GM21619 (cell line): ENCODE measurements at regions not wholly inside any gene's neighbourhood (a gene's known extent, or its start where the extent isn't known, plus 50 kb on each side); places are given as distances from the start of the nearest gene placed in this dataset.

Experiments used
- ATAC-seq: cut with Tn5 transposase; IDR thresholded peaks from one replicate; pipeline ENCODE4 v1.9.1; 2021; ENCODE audit not compliant: unreplicated experiment

DNA sequence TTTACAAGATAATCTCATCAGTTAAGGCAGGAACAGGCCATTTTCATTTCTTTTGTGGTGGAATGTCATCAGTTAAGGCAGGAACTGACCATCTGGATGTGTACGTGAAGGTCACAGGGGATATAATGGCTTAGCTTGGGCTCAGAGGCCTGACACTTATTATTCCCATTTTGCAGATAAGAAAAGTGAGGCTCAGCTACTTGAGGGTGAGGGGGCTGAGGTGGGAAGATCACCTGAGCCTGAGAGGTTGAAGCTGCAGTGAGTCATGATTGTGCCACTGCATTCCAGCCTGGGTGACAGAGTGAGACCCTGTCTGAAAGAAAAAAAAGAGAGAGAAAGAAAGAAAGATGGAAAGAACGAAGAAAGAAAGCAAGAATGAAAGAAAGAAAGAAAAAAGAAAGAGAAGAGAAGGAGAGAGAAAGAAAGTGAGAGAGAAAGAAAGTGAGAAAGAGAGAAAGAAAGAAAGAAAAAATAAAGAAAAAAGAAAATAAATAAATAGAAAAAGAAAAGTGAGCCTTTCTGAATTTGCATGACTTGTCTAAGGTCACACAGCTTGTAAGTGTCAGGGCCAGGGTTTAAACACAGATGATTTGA is 142.0 kb downstream of the TMEM30B start:
- ATAC-seq, result no peak

DNA sequence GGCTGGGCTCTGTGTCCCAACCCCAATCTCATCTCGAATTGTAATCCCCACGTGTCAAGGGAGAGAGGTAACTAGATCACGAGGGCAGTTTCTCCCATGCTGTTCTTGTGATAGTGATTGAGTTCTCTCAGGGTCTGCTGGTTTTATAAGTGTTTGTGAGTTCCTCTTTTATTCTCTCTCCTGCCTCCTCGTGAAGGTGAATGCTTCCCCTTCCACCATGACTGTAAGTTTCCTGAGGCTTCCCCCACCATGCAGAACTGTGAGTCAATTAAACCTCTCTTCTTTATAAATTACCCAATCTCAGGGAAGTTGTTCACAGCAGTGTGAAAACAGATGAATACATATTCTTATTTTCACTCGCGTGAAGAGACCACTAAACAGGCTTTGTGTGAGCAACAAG is 148.2 kb downstream of the TMEM30B start:
- ATAC-seq, result no peak

DNA sequence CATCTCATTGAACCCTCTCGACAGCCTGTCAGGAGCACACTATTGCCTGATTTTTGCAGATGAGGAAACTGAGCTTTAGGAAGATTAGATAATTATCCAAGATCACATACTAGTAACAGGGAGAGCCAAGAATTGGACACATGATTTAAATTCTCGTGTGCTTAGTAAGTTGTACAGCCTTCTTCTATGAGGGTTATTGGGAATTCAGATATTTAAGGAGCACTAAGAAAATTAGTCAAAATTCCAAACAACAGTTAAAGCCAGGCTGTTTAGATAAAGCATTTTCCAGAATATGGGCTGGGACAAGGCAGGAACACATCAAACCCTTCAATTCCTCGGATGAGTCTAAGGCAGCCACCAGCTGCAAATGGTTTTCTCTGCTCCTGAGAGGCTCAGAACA is 148.8 kb downstream of the TMEM30B start:
- ATAC-seq, result no peak

DNA sequence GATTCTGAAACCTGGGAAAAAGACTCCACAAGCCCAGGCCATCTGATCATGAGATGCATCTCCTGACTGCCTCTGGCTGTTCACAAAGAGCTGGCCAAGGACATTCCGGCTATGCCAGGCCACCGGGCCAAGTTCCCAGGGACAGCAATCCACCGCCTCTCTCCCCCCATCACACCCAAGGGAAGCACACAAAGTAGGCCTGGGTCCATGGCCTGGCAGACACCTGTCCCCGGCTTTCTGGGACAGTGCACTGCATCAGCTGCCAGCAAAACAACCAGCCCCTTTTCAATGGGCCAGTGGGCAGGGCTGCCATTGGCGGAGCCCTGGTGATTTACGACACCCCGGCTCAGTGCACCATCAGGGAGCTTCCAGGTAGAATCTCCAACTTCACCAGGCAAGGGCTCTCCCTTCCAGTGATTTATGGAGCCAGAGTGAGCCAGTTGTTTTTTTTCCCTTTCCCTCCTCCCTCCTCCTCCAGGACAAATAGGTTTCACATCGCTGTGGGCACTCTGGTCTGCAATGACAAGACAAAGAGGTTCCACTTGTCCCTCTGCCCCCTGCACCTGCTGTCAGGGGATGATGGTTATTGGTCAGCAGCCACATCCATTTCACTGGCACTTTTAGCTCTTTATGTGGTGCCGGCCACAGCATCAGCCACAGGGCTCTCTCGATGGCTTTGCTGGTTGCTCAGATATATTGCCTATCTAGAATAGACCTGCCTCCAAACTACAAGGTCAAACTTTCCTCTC is 149.6 kb downstream of the SLC38A6 start:
- ATAC-seq, result no peak

DNA sequence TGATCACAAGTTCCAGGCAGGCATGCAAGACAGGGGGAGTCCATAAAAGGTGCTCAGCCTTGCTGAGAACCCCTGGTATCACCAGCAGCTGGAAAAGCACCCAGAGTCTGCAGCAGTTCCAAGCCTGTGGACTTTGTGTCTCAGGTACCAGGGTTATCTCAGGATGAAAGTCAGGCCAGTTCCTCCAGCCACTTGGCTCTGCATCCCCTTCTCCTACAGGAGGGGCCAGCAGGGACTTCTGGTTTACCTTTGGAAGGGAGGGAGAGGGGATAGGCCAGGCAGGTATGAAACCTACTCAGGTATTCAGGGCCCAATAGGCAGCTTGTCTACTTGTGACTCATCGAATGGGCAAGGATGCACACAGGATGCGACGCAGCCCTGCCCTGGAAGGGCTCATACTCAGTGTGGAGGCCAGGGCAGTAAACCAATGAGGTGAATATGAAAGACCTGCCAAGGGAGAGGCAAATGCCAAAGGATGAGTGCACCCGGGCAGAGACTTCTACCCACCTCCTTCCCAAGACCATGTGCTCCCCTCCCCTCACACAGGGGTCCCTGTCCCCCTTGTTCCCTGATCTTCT is 148.2 kb downstream of the SLC38A6 start:
- ATAC-seq, result no peak

DNA sequence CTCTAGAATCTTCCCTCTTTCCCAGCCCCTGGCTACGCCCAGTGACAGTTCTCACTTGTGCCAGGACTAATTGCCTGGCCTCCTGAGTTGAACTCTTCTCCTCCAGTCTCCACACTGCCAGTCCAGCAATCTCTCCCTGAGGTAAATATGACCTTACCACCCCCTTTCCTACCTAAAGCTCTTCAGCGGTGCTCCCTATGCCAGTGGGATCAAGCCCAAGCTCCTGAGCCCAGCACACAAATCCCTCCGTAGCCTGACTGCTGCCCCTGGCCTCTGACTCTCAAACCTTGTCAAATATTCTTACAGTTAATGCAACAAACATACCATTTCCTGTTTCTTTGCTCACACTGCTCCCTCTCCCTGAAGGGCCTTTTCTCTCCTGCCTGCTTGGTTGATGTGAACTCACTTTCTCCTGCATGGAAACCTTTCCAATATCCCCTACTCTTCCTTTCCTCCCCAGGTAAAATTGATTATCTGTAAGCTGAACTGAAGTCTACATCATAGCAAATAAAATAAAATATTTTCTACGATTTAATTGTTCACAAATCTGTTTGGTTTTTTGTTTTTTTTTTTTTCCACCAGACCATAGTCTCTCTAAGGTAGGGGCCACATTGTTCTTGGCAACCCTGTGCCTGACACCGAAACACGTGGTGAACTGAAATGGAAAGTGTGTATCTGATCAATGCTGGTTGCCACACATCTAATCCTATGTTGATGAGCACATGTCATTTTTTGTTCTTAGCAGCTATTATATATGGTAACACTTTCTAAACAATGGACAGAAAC is 147.5 kb downstream of the SLC38A6 start:
- no peak for ATAC-seq

DNA sequence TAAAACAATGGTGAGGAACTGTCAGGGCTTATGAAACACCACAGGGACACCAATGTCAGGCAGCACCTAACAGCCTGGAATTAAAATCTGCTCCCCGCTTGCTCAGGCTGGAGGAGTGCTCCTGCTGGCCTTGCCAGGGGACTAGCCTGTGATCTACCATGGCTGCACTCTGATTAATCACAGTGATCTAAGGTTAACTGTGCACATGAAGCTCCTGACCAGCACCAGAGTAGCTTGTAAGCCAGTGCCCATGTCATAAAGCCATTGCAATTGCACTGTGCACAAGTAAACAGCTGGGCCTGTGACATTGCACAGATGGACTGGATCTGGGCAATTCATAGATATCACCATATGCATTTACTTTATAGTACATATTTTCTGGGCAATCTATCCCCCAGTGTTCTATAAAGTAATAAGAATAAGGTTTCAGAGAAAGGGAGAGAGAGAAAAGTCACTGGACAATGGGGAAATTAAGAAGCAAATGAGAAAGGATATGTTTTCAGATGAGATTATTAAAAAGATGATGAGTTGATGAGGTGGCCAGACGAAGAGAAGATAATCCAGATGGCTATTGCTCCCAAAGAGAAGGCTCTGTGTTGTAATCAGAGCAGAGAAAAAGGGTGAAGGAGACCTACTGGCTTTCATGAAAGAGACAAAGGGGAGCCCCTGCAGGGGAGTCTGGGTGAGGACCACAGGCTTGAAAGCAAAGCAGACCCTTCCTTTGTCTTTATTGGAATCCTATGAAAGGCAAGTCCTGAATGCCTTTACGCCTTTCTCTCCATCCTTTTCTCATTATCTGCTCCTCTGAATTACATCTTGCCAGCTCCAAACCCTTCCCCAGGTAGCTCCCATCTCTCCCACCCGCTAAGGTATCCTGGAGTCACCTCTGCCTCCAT is 145.8 kb downstream of the SLC38A6 start:
- no peak for ATAC-seq

DNA sequence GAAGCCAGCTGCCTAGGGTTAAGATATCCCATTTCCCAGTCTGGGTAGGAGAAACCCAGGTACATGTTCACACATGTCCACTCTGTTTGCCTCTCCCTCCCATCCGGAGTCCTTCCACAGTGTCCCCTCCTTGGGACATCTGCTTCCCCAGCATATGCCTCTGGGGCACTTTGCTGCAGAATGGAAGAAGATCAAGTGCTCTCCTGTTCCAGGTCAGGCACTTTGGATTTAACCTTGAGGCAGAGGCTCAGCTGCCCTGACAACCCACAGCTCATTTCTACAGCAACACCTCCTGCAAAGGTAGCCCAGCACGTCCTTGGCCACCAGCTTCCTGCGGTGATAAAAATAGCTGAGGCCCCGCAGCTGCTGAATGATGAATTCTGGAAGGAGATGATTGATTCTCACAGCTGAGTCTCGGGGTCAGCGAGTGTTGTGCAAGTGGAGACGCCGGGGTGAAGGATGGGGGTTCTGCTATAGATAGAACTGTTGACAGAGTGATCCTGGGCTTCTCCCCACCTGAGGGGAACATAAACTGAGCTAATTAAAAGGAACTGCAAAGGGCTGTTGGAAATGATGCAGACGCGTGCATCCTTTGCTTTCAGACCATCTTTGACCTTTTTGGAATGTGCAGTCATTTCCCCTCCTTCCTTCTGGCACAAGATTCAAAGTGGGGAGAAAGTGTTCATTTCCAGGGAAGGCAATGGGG is 145.0 kb downstream of the SLC38A6 start:
- no peak for ATAC-seq

DNA sequence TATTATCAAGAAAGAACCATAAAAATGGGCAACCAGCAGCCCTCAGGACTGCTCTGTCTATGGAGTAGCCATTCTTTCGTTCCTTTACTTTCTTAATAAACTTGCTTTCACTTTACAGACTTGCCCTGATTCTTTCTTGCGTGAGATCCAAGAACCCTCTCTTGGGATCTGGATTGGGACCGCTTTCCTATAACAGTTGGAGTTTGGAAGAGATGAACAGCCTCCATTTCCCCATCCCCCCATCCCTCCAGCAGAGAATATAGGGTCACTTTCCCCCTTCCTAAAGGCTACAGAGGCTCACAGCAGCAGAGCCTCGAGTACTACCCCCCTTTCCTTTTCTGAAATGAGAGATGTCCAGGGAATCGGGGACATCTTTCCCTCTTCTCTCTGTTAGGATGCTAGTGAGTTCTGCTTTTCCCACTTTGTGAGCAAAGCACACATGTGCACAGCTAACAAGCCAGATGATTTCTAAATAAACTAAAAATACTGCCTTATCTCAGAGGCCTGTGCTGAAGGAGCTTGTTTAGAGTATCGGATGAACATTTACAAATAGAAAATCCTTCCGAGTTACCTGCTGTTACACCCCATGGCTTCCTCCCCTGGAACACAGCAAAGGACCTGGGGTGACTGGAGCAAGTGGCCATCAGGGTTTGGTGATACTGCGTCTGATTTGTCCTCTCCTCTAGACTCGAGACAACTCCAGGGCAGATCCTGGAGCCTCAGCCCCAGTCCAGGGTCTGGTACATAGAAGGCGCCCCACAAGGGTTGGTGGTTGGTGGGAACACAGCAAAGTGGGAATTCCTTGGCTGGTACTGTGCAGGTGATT is 144.2 kb downstream of the SLC38A6 start:
- ATAC-seq, result no peak

DNA sequence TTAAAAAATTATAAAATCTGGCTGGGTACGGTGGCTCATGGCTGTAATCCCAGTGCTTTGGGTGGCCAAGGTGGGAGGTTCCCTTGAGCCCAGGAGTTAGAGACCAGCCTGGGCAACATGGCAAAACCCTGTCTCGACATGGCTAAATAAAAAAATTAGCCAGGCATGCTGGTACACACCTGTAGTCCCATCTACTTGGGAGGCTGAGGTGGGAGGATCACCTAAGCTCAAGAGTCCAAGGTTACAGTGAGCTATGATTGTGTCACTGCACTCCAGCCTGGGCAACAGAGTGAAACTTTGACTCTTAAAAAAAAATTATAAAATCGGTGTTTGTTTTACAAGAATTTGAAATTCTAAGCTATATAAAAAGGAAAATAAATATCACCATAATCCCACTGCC is 141.8 kb downstream of the SLC38A6 start:
- no peak for ATAC-seq

DNA sequence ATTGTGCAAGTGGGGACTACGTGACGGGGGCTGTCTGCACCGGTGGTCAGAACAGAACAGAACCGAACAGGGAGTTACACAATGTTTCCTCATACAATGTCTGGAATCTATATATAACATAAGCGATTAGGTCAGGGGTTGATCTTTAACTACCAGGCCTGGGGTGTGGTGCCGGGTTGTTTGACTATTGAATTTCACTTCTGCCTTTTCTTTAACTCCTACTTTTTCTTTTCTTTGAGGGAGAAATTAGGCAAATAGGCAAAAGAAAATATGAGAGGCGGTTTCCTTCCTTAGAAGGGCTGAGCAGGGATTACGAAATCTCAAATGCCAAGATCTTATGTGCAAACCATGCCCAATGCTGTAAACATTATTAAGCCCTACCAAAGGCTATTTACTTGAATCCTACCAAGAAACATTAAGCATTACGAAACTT is 140.3 kb downstream of the SLC38A6 start:
- no peak for ATAC-seq

DNA sequence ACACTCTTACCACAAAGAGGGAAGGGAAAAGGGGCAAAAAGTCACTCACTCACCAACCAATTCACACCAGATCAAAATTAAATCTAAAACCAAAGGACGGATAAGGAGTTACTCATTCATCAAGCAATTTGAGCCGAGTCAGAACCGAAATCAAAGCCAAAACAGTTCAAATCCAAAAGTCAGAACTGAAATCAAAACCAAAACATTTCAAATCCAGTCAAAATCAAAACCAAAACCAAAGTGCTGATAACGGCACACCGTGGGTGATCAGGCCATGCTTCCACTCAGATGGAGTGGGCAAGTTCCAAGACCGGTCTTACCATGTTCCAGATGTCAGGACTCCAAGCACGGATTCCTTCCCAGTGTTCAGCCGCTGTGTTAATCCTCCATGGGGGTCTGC is 139.5 kb downstream of the SLC38A6 start:
- no peak for ATAC-seq

DNA sequence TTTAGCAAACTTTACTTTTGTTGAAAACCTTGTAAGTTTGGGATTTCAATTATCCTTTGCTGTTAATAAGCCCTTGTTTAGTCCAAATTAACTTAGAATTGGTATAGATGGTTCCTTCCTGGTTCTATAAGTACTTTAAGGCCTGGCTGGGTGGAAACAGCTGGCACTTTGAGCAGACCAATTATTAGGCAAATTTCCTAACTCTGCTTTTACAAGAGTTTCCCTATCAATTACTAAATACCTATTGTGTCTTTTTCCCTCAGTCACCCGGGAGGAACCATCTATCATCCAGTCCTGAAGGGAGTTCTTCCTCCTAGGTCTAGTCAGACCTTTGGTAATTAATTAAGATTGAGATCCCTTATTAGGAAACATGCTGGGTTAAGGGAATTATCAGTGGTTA is 138.0 kb downstream of the SLC38A6 start:
- no peak for ATAC-seq

DNA sequence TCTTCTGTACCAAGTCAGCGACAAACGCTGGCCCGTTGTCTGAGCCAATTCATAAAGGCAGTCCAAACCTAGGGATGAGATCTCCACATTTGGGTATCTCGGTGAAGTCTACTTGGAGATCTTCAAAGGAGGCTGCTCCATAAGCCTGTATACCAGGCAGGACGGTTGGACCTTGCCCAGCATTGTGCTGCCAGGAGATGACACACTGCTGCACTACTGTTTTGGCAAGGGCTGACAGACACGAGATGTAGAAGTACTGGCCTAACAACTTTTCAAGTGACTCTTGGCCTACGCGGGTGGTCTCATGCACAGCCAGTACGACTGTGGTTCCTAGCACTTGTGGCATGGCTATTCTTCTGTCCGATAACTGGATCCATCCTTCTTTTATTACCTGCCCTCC is 135.3 kb downstream of the SLC38A6 start:
- ATAC-seq, result no peak

DNA sequence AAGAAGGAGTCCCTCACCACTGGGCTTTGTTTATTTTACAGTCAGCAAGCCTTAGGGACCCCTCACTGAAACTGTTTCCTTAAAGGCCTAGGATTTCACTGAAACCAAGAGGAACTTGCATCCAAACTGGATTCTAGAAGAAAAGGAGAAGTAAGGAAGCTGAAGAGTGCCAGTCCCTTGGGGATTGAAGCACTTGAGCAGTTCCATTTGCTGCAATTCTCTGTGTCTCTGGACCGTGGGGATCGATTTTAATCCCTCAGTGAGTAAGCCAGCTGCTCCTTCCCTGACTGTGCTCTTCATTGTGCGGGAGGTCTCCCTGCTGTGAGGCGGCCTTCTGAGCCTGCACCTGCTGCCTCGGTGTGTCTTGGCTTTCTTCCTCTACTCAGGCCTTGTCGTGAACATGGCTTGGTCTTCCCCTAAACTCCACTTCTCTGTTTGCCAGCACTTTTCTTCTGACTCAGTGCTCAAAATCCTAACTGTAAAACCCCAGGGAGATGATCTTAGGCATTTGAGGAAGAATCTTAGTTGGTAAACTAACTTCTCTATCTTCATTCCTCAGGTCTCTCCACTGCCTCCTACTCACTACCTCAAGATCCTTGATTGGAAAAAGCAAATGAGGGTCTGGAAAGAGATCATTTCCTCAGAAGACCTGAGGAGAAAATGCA is 132.6 kb downstream of the SLC38A6 start:
- ATAC-seq, result no peak

DNA sequence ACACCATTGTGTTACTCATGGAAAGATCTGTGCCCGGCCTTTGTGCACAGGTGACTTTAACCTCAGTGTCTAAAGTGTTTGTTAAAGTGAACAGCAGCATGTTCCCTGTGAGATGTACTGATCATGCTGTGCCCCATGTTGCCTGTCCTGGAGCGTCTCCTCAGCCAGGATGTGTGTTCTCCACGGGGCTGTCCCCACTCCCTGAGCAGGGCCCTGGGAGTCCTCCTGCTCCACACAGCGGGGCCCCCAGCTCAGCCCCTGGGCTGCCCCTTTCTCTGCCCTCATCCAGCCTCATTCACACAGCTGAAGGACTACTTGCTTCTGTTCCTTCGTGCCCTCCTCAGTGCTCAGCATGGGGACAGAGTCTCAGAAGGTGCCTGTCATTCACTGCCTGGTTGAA is 131.5 kb downstream of the SLC38A6 start:
- ATAC-seq, result no peak

DNA sequence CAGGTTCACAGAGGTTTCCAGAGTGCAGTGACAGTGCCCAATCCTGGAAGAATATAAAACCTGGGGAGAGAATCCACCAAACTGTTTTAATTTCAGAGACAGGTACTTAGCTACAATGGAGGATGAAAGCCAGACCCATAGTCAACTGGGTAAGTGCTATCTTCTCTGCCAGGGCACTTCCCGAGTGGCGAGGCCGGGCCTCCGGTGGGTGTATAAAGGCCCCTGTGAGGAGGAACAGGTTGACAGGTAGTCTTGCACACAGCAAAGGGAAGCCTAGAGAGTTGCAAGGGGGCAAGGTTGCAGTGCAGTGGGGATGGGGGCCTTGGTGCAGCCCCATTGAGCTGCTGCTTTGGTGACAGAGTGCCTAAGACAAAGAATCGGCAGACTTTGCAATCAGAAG is 130.7 kb downstream of the SLC38A6 start:
- no peak for ATAC-seq

DNA sequence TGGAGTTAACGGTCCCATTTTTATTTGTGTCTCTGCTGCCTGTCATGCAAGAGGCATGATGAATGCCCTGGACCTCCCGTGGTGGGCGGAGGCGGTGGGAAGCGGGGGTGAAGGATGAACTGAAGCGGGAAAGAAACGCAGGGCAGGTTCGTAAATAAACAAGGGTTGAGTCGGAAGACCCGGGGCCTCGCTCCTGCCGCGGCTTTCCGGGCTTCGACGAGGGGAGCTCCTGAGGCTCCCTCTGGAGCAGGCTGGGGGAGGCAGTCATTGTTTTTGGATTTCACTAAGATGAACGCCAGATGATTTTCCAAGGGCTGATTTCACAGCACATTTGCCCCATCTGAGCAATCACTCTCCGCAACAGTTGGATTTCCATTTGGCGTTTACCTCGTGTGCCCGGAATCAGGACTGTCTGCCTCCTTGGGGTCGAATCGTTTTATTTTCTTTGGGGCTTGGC is 130.2 kb downstream of the SLC38A6 start:
- no peak for ATAC-seq
